SKM-1 treated with dmso at 0.1 percent for 144 hours (cell line): ENCODE measurements at regions not wholly inside any gene's neighbourhood (a gene's known extent, or its start where the extent isn't known, plus 50 kb on each side); places are given as distances from the start of the nearest gene placed in this dataset.
"Not testable (repeated sequence)": the region's sequence is repeated elsewhere in the genome, so short reads cannot be mapped to it uniquely, and the experiment has no call there.

Experiments used
- DNase-seq: peaks from one replicate; lab custom pipeline; 2025; ENCODE audit not compliant: unreplicated experiment; lab: John Stamatoyannopoulos, UW

DNA sequence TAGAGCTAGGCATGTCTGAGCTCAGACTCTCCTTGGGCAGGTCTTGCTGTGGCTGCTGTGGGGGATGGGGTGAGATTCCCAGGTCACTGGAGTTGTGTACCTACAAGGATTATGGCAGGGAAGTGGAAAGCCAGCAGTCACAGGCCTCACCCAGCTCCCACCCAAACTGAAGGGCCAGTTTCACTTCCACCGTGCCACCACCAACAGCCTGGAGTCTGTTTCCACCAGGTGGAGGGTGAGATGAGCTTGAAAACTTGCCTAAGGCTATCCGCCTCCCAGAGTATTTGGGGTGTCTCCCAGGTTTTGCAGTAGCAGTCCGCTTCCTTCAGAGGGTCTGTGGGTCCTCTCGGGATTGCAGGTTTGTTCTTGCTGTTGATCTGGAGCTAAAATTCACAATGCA is 327.7 kb downstream of the PTPRC start:
- DNase-seq: no peak

GRCh38 chr1:198967566-198967965 is 328.7 kb downstream of the PTPRC start:
- DNase-seq: no peak

- DNase-seq: no peak
These were observed 330.0 kb downstream of the PTPRC start for GRCh38 chr1:198968866-198969265.

- DNase-seq: no peak
These were observed 331.1 kb downstream of the PTPRC start for GRCh38 chr1:198969981-198970380.

- peak; percentile 79 for DNase-seq
These were observed 332.1 kb downstream of the PTPRC start for GRCh38 chr1:198970916-198971315.

GRCh38 chr1:198977909-198978308 is 339.1 kb downstream of the PTPRC start:
- DNase-seq: no peak

DNA sequence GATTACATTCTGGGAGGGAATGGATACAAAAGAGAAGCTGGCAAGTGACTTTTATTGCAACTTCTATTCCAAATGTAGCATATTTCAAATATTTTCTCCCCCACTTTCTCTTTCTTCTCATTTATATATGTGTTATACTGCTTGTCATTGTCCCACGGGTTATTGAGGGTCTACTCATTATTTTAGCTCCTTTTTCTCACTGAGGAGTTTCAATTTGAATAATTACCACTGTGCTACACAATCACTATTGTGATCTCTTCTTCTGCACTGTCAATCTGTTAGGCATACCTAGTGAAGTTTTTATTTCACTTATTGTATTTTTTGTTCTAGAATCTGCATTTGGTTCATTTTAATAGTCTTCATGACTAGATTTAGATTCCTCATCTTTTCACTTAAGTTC is 339.7 kb downstream of the PTPRC start:
- DNase-seq: no peak

DNA sequence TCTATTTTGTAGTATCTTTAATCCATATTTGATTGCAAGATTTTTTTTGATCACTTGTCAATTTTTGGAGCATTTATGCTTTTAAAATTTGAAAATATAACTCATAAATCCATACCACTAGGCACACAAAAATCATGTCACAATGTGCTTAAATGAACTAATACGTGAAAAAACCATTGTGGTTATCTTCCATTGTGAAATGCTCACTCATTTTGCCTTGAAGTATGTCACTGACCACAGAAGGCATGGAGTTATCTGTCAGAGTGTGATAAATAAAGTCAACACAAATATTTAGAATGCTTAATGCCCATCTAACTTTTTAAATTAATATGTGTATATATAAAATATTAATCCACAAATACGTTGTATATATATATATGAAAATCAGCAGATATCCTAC is 347.2 kb downstream of the PTPRC start:
- DNase-seq: peak; percentile 63

DNA sequence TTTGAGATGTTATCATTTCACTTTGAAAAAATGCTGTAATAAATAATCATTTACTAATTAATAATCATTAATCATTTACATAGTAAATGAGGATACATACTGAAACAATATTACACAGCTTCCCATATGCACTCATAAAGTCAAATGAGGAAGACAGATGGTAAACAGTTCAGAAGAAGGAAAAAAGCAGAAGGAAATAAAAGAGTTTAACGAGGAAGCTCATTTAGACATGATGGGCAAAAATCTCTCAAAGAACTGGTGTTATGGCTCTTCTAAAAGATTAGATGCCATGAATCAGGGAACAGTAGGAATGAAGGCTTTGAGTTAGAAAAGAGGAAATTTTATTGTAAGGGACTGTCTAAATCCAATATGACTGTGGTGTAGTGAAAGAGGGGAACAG is 347.6 kb downstream of the PTPRC start:
- DNase-seq: peak; percentile 76

DNA sequence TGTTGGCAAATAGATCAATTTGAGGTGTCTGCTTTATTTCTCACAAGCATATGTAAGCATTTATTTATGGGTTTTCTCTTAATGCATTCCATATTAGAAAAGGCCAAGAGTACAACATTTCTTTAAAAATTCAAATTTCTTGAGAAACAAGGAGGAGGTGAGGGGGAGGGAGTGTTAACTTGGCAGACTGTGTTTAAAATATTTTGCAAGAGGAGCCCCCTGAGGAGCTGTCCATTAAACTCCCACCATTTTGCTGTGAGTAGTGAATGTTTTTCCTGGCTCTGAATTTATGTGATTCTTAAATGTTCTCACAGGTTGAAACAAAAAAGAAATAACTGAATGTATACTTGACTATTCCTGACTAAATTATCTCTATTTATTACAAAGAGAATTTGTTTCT is 363.8 kb downstream of the PTPRC start:
- no peak for DNase-seq

GRCh38 chr1:199007423-199007822 is 368.6 kb downstream of the PTPRC start:
- DNase-seq: peak; percentile 92

GRCh38 chr1:199009447-199009846 is 370.6 kb downstream of the PTPRC start:
- DNase-seq: no peak

DNA sequence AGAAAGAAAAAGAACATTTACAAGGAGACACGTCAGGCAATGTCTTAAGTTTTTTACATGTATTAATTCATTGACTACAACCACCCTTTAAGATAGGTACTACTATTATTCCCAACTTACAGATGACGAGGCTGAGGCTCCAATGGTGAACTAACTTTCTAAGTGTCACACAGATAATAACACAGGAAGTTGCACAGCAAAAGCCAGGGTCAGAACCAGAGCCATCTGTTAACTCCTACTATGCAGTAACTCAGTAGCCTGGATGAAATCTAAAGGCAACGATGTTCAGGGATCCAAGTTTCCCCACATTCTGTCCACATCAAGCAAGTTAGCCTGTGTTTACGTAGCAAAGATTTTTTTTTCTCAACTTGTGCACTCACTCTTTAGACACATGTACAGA is 371.7 kb downstream of the PTPRC start:
- peak; percentile 47 for DNase-seq

DNA sequence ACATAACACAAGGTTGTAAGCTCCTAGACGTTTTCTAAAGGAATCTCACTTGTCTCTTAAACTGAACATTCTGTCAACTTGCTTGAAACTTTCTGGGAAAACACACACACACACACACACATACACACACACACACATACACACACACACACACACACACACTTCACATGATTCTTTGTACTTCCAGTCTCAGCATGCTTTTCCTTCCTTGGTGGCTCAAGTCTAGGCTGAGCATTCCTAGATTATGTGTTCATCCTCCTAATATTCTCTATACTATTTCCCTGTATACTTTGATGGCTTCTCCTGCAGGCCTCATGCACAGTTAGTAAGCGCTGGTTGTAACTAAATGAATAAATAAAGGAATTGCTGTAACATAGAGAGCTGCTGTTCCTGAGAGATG is 372.1 kb downstream of the PTPRC start:
- DNase-seq: no peak

GRCh38 chr1:199015799-199016198 is 377.0 kb downstream of the PTPRC start:
- DNase-seq: no peak

- no peak for DNase-seq
These were observed 379.8 kb downstream of the PTPRC start for GRCh38 chr1:199018471-199019135.

DNA sequence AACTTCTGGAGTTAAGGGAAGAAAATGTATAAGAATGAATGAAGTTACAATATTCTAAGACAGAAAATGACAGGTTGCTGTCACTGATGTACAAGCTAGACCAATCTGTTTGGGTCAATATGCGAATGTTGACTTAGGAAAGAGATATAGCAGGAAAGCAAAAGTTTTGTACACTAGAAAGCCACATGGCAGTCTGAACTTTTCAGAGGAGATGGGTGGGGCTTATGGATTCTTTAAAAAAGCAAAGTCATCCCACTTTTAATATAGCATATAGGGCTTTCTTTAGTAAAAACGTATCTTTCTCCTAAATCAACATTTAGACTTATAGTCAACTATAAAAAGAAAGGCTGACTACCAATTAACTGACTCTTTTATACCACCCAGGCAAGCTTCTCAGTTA is 381.2 kb downstream of the PTPRC start:
- no peak for DNase-seq

DNA sequence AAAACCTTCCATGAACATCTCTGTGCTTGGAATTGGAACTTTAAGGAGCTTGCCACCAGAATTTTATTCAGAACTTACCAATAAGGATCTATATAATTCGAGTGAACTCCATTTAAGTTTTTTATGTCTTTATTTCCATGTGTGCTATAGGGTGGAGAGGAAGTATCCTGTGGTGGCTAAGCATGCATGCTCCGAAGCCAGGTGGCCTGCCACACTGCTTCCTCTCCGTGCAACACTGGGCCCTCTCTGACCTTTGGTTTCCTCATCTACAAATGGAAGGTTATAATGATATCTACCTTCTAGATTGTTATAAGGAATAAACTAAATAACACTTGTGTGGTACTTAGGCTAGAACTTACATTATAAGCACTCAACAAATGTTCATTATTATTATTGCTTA is 382.1 kb downstream of the PTPRC start:
- DNase-seq: no peak

GRCh38 chr1:199029401-199029800 is 390.6 kb downstream of the PTPRC start:
- DNase-seq: no peak

DNA sequence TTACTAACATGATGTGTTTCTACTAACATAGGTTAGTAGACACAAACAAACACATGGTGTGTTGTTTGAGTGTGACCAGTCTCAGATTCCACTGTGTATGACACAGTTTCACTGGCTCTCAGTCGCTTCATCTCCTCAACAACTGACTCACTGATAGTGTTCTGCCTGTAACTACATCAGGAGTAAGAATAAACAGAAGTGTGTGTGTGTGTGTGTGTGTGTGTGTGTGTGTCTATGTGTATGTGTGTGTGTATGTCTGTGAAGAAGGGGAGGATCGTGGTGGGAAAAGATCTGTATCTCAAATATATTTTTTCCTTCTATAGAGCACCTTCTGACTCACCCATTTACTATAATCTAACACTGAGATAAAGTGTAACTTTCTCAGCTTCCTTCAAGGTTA is 391.0 kb downstream of the PTPRC start:
- no peak for DNase-seq

GRCh38 chr1:199030541-199030940 is 391.7 kb downstream of the PTPRC start:
- DNase-seq: not testable (repeated sequence)

GRCh38 chr1:199031170-199031569 is 392.3 kb downstream of the PTPRC start:
- not testable (repeated sequence) for DNase-seq

GRCh38 chr1:199032479-199032878 is 393.6 kb downstream of the PTPRC start:
- DNase-seq: not testable (repeated sequence)
